GM13976 (cell line): ENCODE measurements at regions not wholly inside any gene's neighbourhood (a gene's known extent, or its start where the extent isn't known, plus 50 kb on each side); places are given as distances from the start of the nearest gene placed in this dataset.
"Not testable (repeated sequence)": the region's sequence is repeated elsewhere in the genome, so short reads cannot be mapped to it uniquely, and the experiment has no call there.

Source experiments
- DNase-seq: peaks from one replicate; pipeline ENCODE4 v3.0.0; 2012; ENCODE audit warnings: low spot score
- in situ Hi-C: fragments of 300-500 bp; cut with MboI; formaldehyde crosslinking; loops from one replicate; pipeline ENCODE4 v1.12.0; 2022; ENCODE audit warnings: low sequenced_read_pairs, mixed read lengths, inconsistent platforms; ENCODE audit not compliant: unreplicated experiment
- TF ChIP-seq, protein P1 (sequence below): IDR thresholded peaks from 2 replicates; pipeline ENCODE4 v1.5.1; 2012; ENCODE audit warnings: borderline replicate concordance, mild to moderate bottlenecking; ENCODE audit not compliant: insufficient read depth; ENCODE audit errors: extremely low read depth, missing control alignments, control extremely low read depth

- in situ Hi-C loops = no loop called here
- DNase-seq = no peak
- TF ChIP-seq, protein P1, sequence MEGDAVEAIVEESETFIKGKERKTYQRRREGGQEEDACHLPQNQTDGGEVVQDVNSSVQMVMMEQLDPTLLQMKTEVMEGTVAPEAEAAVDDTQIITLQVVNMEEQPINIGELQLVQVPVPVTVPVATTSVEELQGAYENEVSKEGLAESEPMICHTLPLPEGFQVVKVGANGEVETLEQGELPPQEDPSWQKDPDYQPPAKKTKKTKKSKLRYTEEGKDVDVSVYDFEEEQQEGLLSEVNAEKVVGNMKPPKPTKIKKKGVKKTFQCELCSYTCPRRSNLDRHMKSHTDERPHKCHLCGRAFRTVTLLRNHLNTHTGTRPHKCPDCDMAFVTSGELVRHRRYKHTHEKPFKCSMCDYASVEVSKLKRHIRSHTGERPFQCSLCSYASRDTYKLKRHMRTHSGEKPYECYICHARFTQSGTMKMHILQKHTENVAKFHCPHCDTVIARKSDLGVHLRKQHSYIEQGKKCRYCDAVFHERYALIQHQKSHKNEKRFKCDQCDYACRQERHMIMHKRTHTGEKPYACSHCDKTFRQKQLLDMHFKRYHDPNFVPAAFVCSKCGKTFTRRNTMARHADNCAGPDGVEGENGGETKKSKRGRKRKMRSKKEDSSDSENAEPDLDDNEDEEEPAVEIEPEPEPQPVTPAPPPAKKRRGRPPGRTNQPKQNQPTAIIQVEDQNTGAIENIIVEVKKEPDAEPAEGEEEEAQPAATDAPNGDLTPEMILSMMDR = no peak
These were observed 75.1 kb upstream of the TWIST2 start for GRCh38 chr2:238772635-238773297.

- in situ Hi-C loops = no loop called here
- TF ChIP-seq, protein P1 = no peak
- DNase-seq = no peak
These were observed 74.4 kb upstream of the TWIST2 start for GRCh38 chr2:238773472-238773871.

GRCh38 chr2:238774071-238774470, 73.8 kb upstream of the TWIST2 start:
- DNase-seq = no peak
- TF ChIP-seq, protein P1 = no peak
- in situ Hi-C loops = no loop called here

DNA sequence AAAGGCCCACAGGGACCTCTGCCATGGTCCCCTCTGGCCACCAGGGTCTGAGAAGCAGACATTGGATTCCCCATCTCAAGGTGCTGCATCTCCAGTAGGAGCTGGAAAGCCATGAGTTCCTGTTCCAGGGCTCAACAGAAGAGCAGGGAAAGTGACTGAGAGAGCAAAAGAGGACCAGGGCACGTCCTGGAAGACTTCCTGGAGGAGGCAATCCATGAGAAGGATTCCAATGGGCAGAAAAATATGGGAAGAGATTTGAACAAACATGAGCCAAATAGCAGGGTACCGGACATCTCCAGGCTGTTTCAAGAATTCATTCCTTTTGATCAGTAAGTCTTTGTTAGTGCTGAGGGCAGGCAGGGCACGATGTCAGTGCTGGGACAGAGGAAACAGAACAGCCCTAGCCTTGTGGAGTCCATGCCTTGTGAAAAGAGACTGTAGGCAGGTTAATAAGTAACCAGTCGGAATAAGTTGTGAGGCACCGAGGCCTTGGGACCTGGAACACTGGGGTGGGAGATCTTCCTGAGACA, 72.8 kb upstream of the TWIST2 start:
- DNase-seq = no peak
- in situ Hi-C loops = loop anchor here (25.0 kb wide), 1 partner anchor 413 kb away; no protein-coding TSS in a partner anchor
- TF ChIP-seq, protein P1 = no peak

GRCh38 chr2:238775591-238775990, 72.3 kb upstream of the TWIST2 start:
- in situ Hi-C loops = loop anchor here (25.0 kb wide), 1 partner anchor 413 kb away; no protein-coding TSS in a partner anchor
- TF ChIP-seq, protein P1 = no peak

DNA sequence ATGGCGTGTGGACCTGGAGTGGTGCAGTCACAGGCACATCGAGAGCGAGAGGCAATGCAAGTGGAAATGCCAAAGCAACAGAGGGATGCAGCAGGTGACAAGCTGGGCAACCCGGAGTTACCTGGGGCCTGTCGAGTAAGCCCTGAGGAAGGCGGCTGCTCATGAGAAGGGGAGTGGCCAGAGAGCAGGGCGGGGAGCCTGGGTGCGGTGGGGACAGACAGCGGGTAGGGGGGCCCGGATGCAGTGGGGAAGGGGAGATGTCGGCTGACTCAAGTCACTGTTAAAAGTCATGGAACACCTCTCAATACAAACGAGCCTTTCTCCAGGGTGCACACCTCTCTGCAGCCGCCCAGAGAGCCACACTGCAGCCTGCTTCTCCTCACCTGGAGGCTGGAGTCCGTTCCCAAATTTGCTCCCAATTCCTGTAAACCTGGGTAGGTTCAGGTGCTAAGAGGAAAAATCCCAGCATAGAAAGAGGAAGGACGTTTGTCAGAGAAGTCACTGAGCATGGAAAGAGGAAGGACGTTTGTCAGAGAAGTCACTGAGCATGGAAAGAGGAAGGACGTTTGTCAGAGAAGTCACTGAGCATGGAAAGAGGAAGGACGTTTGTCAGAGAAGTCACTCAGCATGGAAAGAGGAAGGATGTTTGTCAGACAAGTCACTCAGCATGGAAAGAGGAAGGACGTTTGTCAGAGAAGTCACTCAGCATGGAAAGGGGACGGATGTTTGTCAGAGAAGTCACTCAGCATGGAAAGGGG, 71.7 kb upstream of the TWIST2 start:
- no peak for DNase-seq
- TF ChIP-seq, protein P1 = no peak
- in situ Hi-C loops = loop anchor here (25.0 kb wide), 1 partner anchor 414 kb away; no protein-coding TSS in a partner anchor

More at GRCh38 chr2:238775591-238775990, 72.3 kb upstream of the TWIST2 start:
- no peak for DNase-seq

DNA sequence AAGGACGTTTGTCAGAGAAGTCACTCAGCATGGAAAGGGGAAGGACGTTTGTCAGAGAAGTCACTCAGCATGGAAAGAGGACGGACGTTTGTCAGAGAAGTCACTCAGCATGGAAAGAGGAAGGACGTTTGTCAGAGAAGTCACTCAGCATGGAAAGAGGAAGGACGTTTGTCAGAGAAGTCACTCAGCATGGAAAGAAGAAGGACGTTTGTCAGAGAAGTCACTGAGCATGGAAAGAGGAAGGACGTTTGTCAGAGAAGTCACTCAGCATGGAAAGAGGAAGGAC, 71.2 kb upstream of the TWIST2 start:
- not testable (repeated sequence) for DNase-seq
- in situ Hi-C loops = loop anchor here (25.0 kb wide), 1 partner anchor 414 kb away; no protein-coding TSS in a partner anchor
